ENCODE measurements at regions not wholly inside any gene's neighbourhood (a gene's known extent, or its start where the extent isn't known, plus 50 kb on each side); places are given as distances from the start of the nearest gene placed in this dataset.
"Not testable (repeated sequence)": the region's sequence is repeated elsewhere in the genome, so short reads cannot be mapped to it uniquely, and the experiment has no call there.

DNA sequence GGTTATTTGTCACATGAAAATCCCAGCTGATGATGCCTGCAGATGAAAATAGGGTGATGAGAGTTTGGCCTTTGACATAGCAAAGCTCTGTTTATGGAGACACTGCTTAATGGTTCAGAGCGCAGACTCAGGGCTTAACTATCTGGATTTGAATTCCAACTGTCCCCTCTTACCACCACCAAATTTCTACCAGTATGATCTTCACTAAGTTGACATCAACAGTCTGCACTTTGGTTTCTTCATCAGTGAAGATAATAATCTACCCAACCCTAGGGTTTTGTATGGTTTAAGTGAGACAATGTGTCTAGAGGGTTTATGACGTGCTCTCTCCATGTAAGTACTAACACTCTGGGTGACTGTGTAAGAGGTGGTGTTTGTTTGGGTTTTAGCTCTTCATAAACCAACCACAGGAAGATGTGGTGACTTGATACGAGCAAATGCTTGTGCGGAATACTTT, 151.4 kb upstream of the TNFAIP3 start:
- TF ChIP-seq POLR2A (IDR thresholded peaks at IDR 0.05) (peak in 1 of 4 donors; percentile 36), EP300 (IDR thresholded peaks at IDR 0.05) (peak in 2 of 4 donors; percentile 30 to 73)
- TF ChIP-seq, protein P1, sequence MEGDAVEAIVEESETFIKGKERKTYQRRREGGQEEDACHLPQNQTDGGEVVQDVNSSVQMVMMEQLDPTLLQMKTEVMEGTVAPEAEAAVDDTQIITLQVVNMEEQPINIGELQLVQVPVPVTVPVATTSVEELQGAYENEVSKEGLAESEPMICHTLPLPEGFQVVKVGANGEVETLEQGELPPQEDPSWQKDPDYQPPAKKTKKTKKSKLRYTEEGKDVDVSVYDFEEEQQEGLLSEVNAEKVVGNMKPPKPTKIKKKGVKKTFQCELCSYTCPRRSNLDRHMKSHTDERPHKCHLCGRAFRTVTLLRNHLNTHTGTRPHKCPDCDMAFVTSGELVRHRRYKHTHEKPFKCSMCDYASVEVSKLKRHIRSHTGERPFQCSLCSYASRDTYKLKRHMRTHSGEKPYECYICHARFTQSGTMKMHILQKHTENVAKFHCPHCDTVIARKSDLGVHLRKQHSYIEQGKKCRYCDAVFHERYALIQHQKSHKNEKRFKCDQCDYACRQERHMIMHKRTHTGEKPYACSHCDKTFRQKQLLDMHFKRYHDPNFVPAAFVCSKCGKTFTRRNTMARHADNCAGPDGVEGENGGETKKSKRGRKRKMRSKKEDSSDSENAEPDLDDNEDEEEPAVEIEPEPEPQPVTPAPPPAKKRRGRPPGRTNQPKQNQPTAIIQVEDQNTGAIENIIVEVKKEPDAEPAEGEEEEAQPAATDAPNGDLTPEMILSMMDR (IDR thresholded peaks at IDR 0.05): no peak
- WGBS, 2 donors: 68 to 72% methylated on average over 4 of the region's 4 CpGs
- H3K4me3 ChIP-seq: no peak overlapping the region
- H3K27me3 ChIP-seq: no peaks in the 10 kb centered on the region
- H3K9me3 ChIP-seq: no peaks in the 10 kb centered on the region
- DNase-seq: no peak
- no peaks in the 10 kb centered on the region for H3K36me3 ChIP-seq
- no peak for ATAC-seq (ENCODE audit: low FRiP score in 2 of 2)
- H3K27ac ChIP-seq: no peak overlapping the region
- H3K4me1 ChIP-seq: no peaks in the 10 kb centered on the region

DNA sequence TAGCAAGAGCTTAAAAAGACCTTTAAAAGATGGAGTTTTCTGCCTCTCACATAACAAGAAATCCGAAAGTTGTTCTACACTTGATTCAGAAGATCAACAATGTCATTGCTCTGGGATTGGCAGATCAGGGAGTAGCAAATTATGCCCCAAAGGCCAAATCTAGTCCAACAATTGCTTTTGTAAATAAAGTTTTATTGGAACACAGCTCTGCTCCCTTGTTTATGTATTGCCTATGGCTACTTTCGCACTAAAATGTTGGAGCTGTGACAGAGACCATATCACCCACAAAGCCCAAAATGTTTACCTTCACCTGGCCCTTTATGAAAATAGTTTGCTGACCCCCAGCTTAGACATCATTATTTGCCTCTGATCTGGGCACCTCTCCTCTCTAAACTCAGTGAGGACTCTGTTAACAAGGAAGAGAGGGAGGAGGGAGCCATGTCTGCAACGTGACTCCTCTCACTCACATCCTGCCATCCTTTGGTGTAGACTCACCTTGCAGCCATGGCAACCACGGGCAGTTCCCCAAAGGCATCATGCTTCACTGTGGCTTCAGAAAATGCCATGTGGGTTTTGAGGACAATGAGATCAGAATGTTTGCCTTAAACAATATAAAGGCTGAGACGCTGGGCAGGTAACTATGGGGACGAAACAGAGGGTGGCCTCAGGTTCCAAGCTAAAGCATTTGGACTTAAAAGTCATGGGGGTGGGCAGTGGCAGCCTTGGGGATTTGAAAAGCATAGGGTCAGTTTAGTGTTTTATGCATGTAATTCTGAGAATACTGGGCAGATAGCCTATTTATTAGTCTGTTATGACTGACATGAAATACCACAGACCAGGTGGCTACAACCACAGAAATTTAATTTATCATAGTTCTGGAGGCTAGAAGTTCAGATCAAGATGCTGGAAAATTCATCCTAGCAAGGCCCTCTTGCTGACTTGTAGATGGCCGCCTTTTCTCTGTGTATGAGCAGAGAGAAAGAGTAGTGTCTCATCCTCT, 149.7 kb upstream of the TNFAIP3 start:
- Histone ChIP-seq H3K4me3 (no peak overlapping the region), H3K27ac (no peak overlapping the region), H3K27me3 (no peaks in the 10 kb centered on the region), H3K4me1 (no peaks in the 10 kb centered on the region), H3K9me3 (no peaks in the 10 kb centered on the region), H3K36me3 (no peaks in the 10 kb centered on the region)
- WGBS, 2 donors: 85% methylated on average over 7 of the region's 7 CpGs
- TF ChIP-seq EP300 (IDR thresholded peaks at IDR 0.05) (no peak), POLR2AphosphoS5 (IDR thresholded peaks at IDR 0.05) (peak in 1 of 2 donors; percentile 13)
- DNase-seq (no peak), ATAC-seq (ENCODE audit: low FRiP score in 2 of 2) (no peak)

DNA sequence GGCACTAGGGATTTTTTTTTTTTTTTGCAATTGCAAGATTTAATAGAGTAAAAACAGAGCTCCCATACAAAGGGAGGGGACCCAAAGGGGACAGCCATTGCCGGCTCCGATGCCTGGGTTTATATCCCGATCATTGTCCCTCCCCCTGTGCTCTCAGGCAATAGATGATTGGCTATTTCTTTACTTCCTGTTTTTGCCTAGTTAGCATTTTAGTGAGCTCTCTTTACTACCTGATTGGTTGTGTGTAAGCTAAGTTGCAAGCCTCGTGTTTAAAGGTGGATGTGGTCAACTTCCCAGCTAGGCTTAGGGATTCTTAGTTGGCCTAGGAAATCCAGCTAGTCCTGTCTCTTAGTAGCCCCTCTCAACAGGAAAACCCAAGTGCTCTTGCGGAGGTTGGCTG, 148.2 kb upstream of the TNFAIP3 start:
- not testable (repeated sequence) for DNase-seq; ATAC-seq (ENCODE audit: low FRiP score in 2 of 2); H3K9me3 ChIP-seq; H3K36me3 ChIP-seq; H3K4me3 ChIP-seq; H3K27me3 ChIP-seq
- Histone ChIP-seq H3K4me1 (peaks cover 0 to 12% (median 1%) of the 10 kb centered on the region in 4 donors), H3K27ac (peak overlapping the region in 1 of 4 donors; percentile 26)
- WGBS, 2 donors: 89 to 90% methylated on average over 5 of the region's 5 CpGs

DNA sequence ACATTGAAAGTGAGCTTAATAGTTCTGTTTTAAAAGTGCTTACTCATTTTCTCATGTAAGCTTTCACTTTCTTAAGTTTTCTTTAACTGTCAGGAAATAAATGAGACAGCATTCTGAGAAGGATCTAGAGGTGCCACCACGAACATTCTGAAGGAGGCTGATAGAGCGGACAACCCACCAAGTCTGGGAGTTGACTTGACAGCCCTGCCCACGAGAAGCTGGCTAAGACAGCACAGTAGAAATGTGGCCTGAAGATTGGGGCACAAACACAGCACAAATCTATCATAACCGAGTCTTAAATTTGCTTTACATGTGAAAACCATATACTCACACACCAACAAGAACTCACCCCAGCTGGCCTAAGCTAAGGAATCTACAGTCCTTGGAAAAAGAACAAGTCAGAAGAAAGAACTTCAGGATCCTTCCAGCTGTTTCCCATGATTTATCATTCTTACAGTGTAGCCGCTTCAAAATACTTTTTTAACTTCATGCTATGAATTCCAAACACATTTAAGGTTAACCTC, 144.2 kb upstream of the TNFAIP3 start:
- 61 to 64% methylated on average over 5 of the region's 5 CpGs for WGBS, 2 donors
- no peaks in the 10 kb centered on the region for H3K27me3 ChIP-seq
- no peak for ATAC-seq (ENCODE audit: low FRiP score in 2 of 2)
- no peak overlapping the region for H3K4me3 ChIP-seq
- H3K4me1 ChIP-seq: peaks cover 0 to 23% (median 3%) of the 10 kb centered on the region in 4 donors
- no peaks in the 10 kb centered on the region for H3K36me3 ChIP-seq
- peak overlapping the region in 2 of 4 donors; percentile 6 to 76 for H3K27ac ChIP-seq
- TF ChIP-seq POLR2AphosphoS5 (IDR thresholded peaks at IDR 0.05) (no peak), EP300 (IDR thresholded peaks at IDR 0.05) (no peak), POLR2A (IDR thresholded peaks at IDR 0.05) (no peak)
- TF ChIP-seq, protein P1 (IDR thresholded peaks at IDR 0.05): no peak
- no peaks in the 10 kb centered on the region for H3K9me3 ChIP-seq
- no peak for DNase-seq

DNA sequence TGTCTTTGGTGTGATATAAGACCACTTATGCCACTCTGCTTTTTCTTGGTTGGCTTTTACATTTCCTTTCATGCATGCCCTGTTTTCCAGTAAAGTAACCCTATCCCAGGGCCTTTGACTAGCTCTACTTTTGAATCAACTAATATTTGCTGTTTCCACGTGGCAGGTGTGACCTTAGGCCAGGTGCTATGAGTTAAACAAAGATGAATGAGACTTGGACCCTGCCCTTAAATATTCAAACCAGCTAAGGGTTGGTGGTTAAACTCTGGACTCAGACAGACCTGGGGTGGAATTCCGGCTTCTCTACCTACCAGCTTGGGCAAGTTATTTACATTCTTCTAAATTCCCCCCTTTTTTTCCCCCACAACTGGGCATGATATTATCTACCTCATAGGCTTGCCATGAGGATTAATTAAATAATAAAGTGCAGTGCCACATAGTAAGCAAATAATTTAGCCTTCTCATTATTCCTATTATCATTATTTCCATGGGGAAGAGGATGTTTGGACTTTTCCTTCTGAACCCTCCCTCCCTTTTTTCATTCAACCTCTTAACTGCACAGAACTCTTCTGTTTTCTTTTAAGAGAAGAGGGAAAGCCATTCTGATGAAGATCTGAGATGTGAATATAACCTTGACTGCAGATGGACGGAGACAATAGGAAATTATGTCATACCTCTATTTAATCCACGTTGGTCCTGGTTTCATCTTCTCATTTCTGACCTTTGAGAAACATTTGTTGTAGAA, 143.6 kb upstream of the TNFAIP3 start:
- Histone ChIP-seq H3K27ac (peak overlapping the region in 2 of 4 donors; percentile 6 to 76), H3K4me3 (no peak overlapping the region), H3K4me1 (peaks cover 0 to 23% (median 6%) of the 10 kb centered on the region in 4 donors), H3K36me3 (no peaks in the 10 kb centered on the region), H3K27me3 (no peaks in the 10 kb centered on the region), H3K9me3 (no peaks in the 10 kb centered on the region)
- DNase-seq (no peak), ATAC-seq (ENCODE audit: low FRiP score in 2 of 2) (no peak)
- 61 to 67% methylated on average over 4 of the region's 4 CpGs for WGBS, 2 donors
- TF ChIP-seq, protein P1 (IDR thresholded peaks at IDR 0.05): no peak
- TF ChIP-seq POLR2AphosphoS5 (IDR thresholded peaks at IDR 0.05) (no peak), POLR2A (IDR thresholded peaks at IDR 0.05) (no peak), EP300 (IDR thresholded peaks at IDR 0.05) (no peak)

Data from upper lobe of left lung (tissue), 6 donors.